Endothelial cell of umbilical vein (primary cell): ENCODE measurements at regions not wholly inside any gene's neighbourhood (a gene's known extent, or its start where the extent isn't known, plus 50 kb on each side); places are given as distances from the start of the nearest gene placed in this dataset.

ENCODE experiments used
- BruUV-seq: library from RNA; stranded (reverse); fragments of 400-500 nt; replicated peaks from 2 replicates; lab custom pipeline; 2021; lab: Mats Ljungman, UMichigan
- CTCF ChIA-PET: fragments of 300-600, 350-600 bp; sonication (Branson Sonifier 250); formaldehyde crosslinking; loops from one replicate; lab custom pipeline; 2021; ENCODE audit warnings: antibody characterized with exemption, inconsistent platforms; lab: Charles Lee
- POLR2A ChIA-PET: fragments of 300-600, 350-600 bp; sonication (Branson Sonifier 250); formaldehyde crosslinking; loops from one replicate; lab custom pipeline; 2021; ENCODE audit warnings: antibody characterized with exemption, inconsistent platforms; lab: Charles Lee
- DNase-seq: peaks from one replicate; pipeline ENCODE4 v3.0.0-alpha.2; 2011; ENCODE audit warnings: low read depth, low spot score
- FAIRE-seq: peaks from 2 replicates; lab custom pipeline; 2011; peaks lifted over from hg19 to GRCh38; lab: Jason Lieb, UNC
- H2AFZ ChIP-seq: 2 replicates; pipeline ENCODE4 v1.6.0; 2012; ENCODE audit warnings: low read depth, low read length, control low read depth, inconsistent platforms
- H3K27ac ChIP-seq: 2 replicates; pipeline ENCODE4 v1.5.1; 2011; ENCODE audit warnings: low read depth, mild to moderate bottlenecking, control low read depth, low read length, moderate library complexity; ENCODE audit not compliant: insufficient read depth
- H3K27me3 ChIP-seq, 2 experiments: 2 replicates each; pipeline versions ENCODE4 v1.6.0 to v1.6.1; 2011; ENCODE audit warnings: low read length in 2 of 2, mixed read lengths in 1 of 2; ENCODE audit not compliant: control insufficient read depth in 2 of 2, insufficient read depth in 2 of 2
- H3K36me3 ChIP-seq, 2 experiments: 2 replicates in 1 of 2; 3 replicates in 1 of 2; pipeline ENCODE4 v1.5.1; 2011; ENCODE audit warnings: low read length in 2 of 2, mild to moderate bottlenecking in 1 of 2, moderate library complexity in 1 of 2; ENCODE audit not compliant: control insufficient read depth in 2 of 2, insufficient read depth in 2 of 2; ENCODE audit errors: extremely low read depth in 1 of 2
- H3K4me1 ChIP-seq: 3 replicates; pipeline ENCODE4 v1.5.1; 2011; ENCODE audit warnings: mild to moderate bottlenecking, low read length; ENCODE audit not compliant: control insufficient read depth, insufficient read depth; ENCODE audit errors: extremely low read depth
- H3K4me2 ChIP-seq: 2 replicates; pipeline ENCODE4 v1.6.1; 2011; ENCODE audit warnings: low read length, control low read depth, mixed read lengths; ENCODE audit not compliant: insufficient read depth
- H3K4me3 ChIP-seq, 3 experiments: fragments of 200-600 bp in 1 of 3; sonication (generic), shearing (Covaris generic) in 1 of 3; replicated peaks in 1 of 3; 2 replicates each; pipeline ENCODE4 v1.5.1; 2011 to 2016; ENCODE audit warnings: control low read depth in 3 of 3, low read length in 3 of 3, mild to moderate bottlenecking in 2 of 3, inconsistent platforms in 1 of 3, low read depth in 1 of 3, moderate library complexity in 1 of 3; ENCODE audit not compliant: insufficient read depth in 1 of 3
- H3K79me2 ChIP-seq: 2 replicates; pipeline ENCODE4 v1.6.0; 2012; ENCODE audit warnings: low read length, inconsistent platforms; ENCODE audit not compliant: control insufficient read depth, insufficient read depth
- H3K9ac ChIP-seq: replicated peaks from 2 replicates; pipeline ENCODE3; 2011; ENCODE audit warnings: low read length, control low read depth; ENCODE audit not compliant: insufficient read depth; ENCODE audit errors: extremely low read depth
- H3K9me1 ChIP-seq: replicated peaks from 3 replicates; pipeline ENCODE4 v1.6.0; 2011; ENCODE audit warnings: mild to moderate bottlenecking, low read length; ENCODE audit not compliant: control insufficient read depth, insufficient read depth; ENCODE audit errors: extremely low read depth
- H3K9me3 ChIP-seq: replicated peaks from 2 replicates; pipeline ENCODE4 v1.5.1; 2012; ENCODE audit warnings: low read length, inconsistent platforms; ENCODE audit not compliant: control insufficient read depth, insufficient read depth
- H4K20me1 ChIP-seq: replicated peaks from 2 replicates; pipeline ENCODE3; 2011; ENCODE audit warnings: mild to moderate bottlenecking, low read length; ENCODE audit not compliant: control insufficient read depth, insufficient read depth; ENCODE audit errors: extremely low read depth
- CTCF ChIP-seq, 2 donors: IDR thresholded peaks; 1 replicate in 1 of 2; 2 replicates in 1 of 2; pipeline ENCODE4 v1.5.1; 2011; ENCODE audit warnings: low read length in 2 of 2, mild to moderate bottlenecking in 2 of 2, moderate library complexity in 2 of 2, control low read depth in 1 of 2, inconsistent platforms in 1 of 2, low read depth in 1 of 2; ENCODE audit not compliant: insufficient read depth in 1 of 2; ENCODE audit errors: extremely low read depth in 1 of 2
- EZH2 ChIP-seq: IDR thresholded peaks from 2 replicates; pipeline ENCODE4 v1.6.1; 2012; ENCODE audit warnings: borderline replicate concordance, low read depth, mild to moderate bottlenecking, moderate library complexity, low read length, inconsistent platforms; ENCODE audit not compliant: severe bottlenecking
- FOS ChIP-seq: IDR thresholded peaks from 2 replicates; pipeline ENCODE4 v1.6.1; 2011; ENCODE audit warnings: mild to moderate bottlenecking, low read length, moderate library complexity, borderline replicate concordance; ENCODE audit not compliant: insufficient read depth
- GATA2 ChIP-seq: IDR thresholded peaks from 2 replicates; pipeline ENCODE4 v1.7.0; 2011; ENCODE audit warnings: low read depth, mild to moderate bottlenecking, moderate library complexity, mixed read lengths, low read length; ENCODE audit not compliant: insufficient read length, insufficient read depth
- JUN ChIP-seq: IDR thresholded peaks from 2 replicates; pipeline ENCODE4 v1.6.1; 2011; ENCODE audit warnings: borderline replicate concordance, low read depth; ENCODE audit not compliant: insufficient read length, insufficient read depth
- MAX ChIP-seq: IDR thresholded peaks from 2 replicates; pipeline ENCODE4 v1.6.1; 2011; ENCODE audit not compliant: insufficient read depth, insufficient read length
- MYC ChIP-seq: IDR thresholded peaks from one replicate; pipeline ENCODE4 v1.6.1; 2011; ENCODE audit warnings: mild to moderate bottlenecking, low read depth, low read length
- POLR2A ChIP-seq: IDR thresholded peaks from 2 replicates; pipeline ENCODE4 v1.6.1; 2012; ENCODE audit warnings: low read depth, mild to moderate bottlenecking, control low read depth, low read length
- POLR2AphosphoS5 ChIP-seq: IDR thresholded peaks from 2 replicates; pipeline ENCODE4 v1.6.1; 2012; ENCODE audit warnings: low read depth, mild to moderate bottlenecking, control low read depth, low read length, moderate library complexity; ENCODE audit not compliant: insufficient read depth
- dilution Hi-C: fragments of 300-500 bp; cut with MboI; formaldehyde crosslinking; loops from one replicate; pipeline ENCODE4 v1.15.0; 2019; ENCODE audit warnings: low sequenced_read_pairs; ENCODE audit not compliant: extremely low pct_ligation_motif_present
- intact Hi-C: fragments of 100-400 bp; cut with micrococcal nuclease; formaldehyde crosslinking; loops from one replicate; pipeline ENCODE4 v1.10.0; 2022

- no peak for FAIRE-seq
- H3K4me1 ChIP-seq, result no peaks in the 10 kb centered on the region
- H3K9ac ChIP-seq, result no peak overlapping the region
- H3K4me2 ChIP-seq, result no peak overlapping the region
- CTCF ChIA-PET, result no interaction called here
- no TSS peak for BruUV-seq
- TF ChIP-seq MAX (no peak), EZH2 (no peak), GATA2 (no peak), CTCF (IDR thresholded peaks at IDR 0.05; ENCODE audit: extremely low read depth in 1 of 2, insufficient read depth in 1 of 2, low read depth in 1 of 2, low read length in 2 of 2) (no peak), JUN (no peak), POLR2A (no peak), FOS (no peak), MYC (no peak), POLR2AphosphoS5 (no peak)
- dilution Hi-C loops (no loop called here), intact Hi-C loops (no loop called here)
- H3K9me1 ChIP-seq, result no peaks in the 10 kb centered on the region
- H3K27ac ChIP-seq, result no peak overlapping the region
- POLR2A ChIA-PET, result no interaction called here
- H2AFZ ChIP-seq, result no peak overlapping the region
- no peaks in the 10 kb centered on the region for H3K9me3 ChIP-seq
- H3K27me3 ChIP-seq, result no peaks in the 10 kb centered on the region
- no peak for DNase-seq
- H3K79me2 ChIP-seq, result no peaks in the 10 kb centered on the region
- H3K36me3 ChIP-seq, result no peaks in the 10 kb centered on the region
- H4K20me1 ChIP-seq, result no peaks in the 10 kb centered on the region
- H3K4me3 ChIP-seq, result no peak overlapping the region
These were observed 128.1 kb downstream of the FANCF start for GRCh38 chr11:22497474-22497873.
